WERI-Rb-1 (cell line): ENCODE measurements at regions not wholly inside any gene's neighbourhood (a gene's known extent, or its start where the extent isn't known, plus 50 kb on each side); places are given as distances from the start of the nearest gene placed in this dataset.

Source experiments
- DNase-seq: peaks from one replicate; pipeline ENCODE4 v3.0.0-alpha.2; 2020
- H3K27ac ChIP-seq: fragments of 250-450 bp; sonication (Bioruptor Pico); 2 replicates; pipeline ENCODE4 v1.5.1; 2020; ENCODE audit warnings: mild to moderate bottlenecking, moderate library complexity
- H3K27me3 ChIP-seq: fragments of 250-450 bp; sonication (Bioruptor Pico); 2 replicates; pipeline ENCODE4 v1.5.1; 2021; ENCODE audit warnings: mild to moderate bottlenecking, low read depth, moderate library complexity; ENCODE audit not compliant: insufficient read depth, severe bottlenecking
- H3K36me3 ChIP-seq: fragments of 250-450 bp; sonication (Bioruptor Pico); 2 replicates; pipeline ENCODE4 v1.5.1; 2020; ENCODE audit warnings: mild to moderate bottlenecking, moderate library complexity
- H3K4me3 ChIP-seq: 2 replicates; pipeline ENCODE4 v1.5.1; 2011; ENCODE audit warnings: low read depth, mild to moderate bottlenecking, control low read depth, low read length
- H3K9me3 ChIP-seq: fragments of 250-450 bp; sonication (Bioruptor Pico); 2 replicates; pipeline ENCODE4 v1.5.1; 2021; ENCODE audit warnings: mild to moderate bottlenecking, moderate library complexity; ENCODE audit not compliant: severe bottlenecking
- TF ChIP-seq, protein P1 (sequence below): IDR thresholded peaks from 2 replicates; pipeline ENCODE4 v1.5.1; 2011; ENCODE audit warnings: low read depth, mild to moderate bottlenecking, control low read depth, inconsistent platforms, low read length

DNA sequence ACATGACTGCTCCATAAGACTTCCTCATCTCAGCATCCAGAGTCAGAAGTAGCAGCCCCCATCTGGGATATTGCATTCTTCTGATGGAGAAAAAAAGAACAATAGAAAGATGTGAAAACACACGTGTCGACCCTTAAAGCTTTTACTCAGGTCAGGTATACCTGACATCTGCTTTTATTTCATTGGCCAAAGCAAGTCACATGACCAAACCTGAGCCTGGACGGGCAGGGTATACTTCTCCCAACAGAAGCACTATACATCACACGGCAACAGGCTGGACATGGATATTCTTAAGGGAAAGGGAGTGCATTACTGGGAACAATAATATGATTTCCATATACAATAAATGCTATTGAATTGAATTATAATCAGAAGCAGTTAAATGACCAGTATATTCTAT lies 243.3 kb downstream of the LMO4 start:
- no peak overlapping the region for H3K27ac ChIP-seq
- no peak for DNase-seq
- no peaks in the 10 kb centered on the region for H3K9me3 ChIP-seq
- H3K27me3 ChIP-seq = no peaks in the 10 kb centered on the region
- no peak overlapping the region for H3K4me3 ChIP-seq
- no peaks in the 10 kb centered on the region for H3K36me3 ChIP-seq
- TF ChIP-seq, protein P1, sequence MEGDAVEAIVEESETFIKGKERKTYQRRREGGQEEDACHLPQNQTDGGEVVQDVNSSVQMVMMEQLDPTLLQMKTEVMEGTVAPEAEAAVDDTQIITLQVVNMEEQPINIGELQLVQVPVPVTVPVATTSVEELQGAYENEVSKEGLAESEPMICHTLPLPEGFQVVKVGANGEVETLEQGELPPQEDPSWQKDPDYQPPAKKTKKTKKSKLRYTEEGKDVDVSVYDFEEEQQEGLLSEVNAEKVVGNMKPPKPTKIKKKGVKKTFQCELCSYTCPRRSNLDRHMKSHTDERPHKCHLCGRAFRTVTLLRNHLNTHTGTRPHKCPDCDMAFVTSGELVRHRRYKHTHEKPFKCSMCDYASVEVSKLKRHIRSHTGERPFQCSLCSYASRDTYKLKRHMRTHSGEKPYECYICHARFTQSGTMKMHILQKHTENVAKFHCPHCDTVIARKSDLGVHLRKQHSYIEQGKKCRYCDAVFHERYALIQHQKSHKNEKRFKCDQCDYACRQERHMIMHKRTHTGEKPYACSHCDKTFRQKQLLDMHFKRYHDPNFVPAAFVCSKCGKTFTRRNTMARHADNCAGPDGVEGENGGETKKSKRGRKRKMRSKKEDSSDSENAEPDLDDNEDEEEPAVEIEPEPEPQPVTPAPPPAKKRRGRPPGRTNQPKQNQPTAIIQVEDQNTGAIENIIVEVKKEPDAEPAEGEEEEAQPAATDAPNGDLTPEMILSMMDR = no peak

DNA sequence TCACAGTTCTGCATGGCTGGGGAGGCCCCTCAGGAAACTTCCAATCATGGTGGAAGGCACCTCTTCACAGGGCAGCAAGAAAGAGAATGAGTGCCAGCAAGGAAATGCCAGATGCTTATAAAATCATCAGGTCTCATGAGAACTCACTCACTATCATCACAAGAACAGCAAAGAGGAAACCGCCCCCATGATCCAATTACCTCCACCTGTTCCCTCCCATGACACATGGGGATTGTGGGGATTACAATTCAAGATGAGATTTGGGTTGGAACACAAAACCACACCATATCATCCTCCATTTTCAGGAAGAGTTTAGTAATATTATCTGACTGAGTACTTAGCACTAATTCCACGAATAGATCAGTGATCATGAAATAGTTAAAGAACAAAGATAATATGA lies 244.2 kb downstream of the LMO4 start:
- no peaks in the 10 kb centered on the region for H3K9me3 ChIP-seq
- peak; percentile 52 for DNase-seq
- H3K4me3 ChIP-seq = no peak overlapping the region
- TF ChIP-seq, protein P1 = no peak
- no peaks in the 10 kb centered on the region for H3K36me3 ChIP-seq
- no peak overlapping the region for H3K27ac ChIP-seq
- H3K27me3 ChIP-seq = no peaks in the 10 kb centered on the region

DNA sequence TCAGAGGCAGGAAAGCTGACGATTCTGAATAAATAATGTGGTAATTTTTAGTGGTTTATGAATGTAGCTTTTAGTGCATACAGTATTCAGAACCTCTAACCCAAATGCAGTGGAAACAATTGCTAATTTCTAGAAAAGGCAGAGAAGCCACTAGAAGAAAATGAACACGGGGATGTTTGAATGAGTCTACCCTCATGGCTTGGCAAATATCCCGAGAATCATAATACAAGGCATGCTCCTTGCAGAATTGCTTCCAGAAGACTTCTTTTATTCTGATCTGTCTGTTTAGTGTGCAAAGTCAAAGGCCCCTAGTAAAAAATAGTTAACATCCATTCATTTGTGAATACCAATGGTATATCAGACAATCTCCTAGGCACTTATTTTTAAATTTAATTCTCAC lies 246.8 kb downstream of the LMO4 start:
- H3K27me3 ChIP-seq = no peaks in the 10 kb centered on the region
- H3K27ac ChIP-seq = no peak overlapping the region
- no peaks in the 10 kb centered on the region for H3K9me3 ChIP-seq
- no peak overlapping the region for H3K4me3 ChIP-seq
- no peak for DNase-seq
- no peaks in the 10 kb centered on the region for H3K36me3 ChIP-seq
- TF ChIP-seq, protein P1 = no peak

DNA sequence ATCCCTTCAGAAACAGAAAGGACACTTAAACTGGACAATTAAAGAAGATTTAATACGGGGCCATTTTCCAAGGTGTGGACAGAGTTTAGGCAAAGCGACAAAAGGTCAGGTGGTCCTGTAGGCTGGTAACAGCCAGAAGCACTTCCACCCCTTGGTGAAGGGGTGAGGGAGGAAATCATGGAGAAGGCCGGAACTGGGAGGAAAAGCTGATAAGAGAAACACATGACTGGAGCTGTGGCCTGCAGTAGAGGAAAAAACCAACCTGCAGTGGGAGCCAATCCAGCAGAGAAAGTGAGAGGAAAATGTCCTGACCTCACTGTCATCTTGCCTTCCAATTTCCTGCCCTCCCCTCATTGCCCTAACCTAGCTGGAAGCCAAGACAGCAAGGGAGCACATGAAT lies 249.8 kb downstream of the LMO4 start:
- no peak for DNase-seq
- Histone ChIP-seq H3K36me3 (no peaks in the 10 kb centered on the region), H3K27me3 (no peaks in the 10 kb centered on the region), H3K9me3 (no peaks in the 10 kb centered on the region), H3K27ac (no peak overlapping the region), H3K4me3 (no peak overlapping the region)
- TF ChIP-seq, protein P1 = no peak

DNA sequence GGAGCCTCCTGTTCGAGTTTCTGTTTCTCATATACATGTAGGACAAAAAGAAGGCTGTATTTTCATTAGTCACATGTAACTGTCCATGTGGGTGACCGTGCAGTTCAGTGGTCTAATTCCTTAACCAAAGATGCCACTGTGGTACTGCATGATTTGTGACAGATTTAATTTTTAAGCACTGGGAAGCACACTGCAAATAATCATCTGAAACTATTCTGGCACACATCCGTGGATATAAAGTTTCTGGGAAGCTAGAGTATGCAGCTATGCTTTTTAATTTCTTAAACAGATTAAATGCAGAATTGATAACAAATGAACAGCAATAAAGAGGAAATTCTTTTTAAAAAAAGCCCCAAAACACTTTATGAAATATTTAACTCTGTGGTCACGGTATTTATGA lies 254.8 kb downstream of the LMO4 start:
- DNase-seq = no peak
- no peaks in the 10 kb centered on the region for H3K27me3 ChIP-seq
- H3K9me3 ChIP-seq = no peaks in the 10 kb centered on the region
- H3K27ac ChIP-seq = no peak overlapping the region
- no peak overlapping the region for H3K4me3 ChIP-seq
- TF ChIP-seq, protein P1 = no peak
- H3K36me3 ChIP-seq = no peaks in the 10 kb centered on the region

DNA sequence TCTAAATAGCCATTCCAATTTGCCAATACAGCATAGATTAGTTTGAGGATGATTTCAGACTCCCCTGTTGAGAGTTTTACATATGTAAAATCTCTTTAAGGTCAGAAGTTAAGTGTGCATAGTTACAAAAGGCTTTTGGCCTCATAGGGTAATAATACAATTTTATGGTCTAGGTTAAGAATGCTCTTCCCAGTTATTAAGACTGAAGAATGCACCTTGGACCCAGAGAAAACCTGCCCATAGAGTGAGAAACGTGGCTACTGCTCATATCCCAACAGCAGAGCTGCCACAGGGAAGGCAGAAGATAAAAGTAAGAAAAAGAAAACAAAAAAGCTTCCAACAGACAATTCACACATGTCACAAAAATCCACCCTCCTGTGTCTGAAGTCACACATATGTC lies 255.9 kb downstream of the LMO4 start:
- Histone ChIP-seq H3K36me3 (no peaks in the 10 kb centered on the region), H3K27ac (no peak overlapping the region), H3K9me3 (no peaks in the 10 kb centered on the region), H3K4me3 (no peak overlapping the region), H3K27me3 (no peaks in the 10 kb centered on the region)
- no peak for DNase-seq
- TF ChIP-seq, protein P1 = no peak
